ENCODE measurements at regions not wholly inside any gene's neighbourhood (a gene's known extent, or its start where the extent isn't known, plus 50 kb on each side); places are given as distances from the start of the nearest gene placed in this dataset.

GRCh38 chr6:120711255-120711654, 623.0 kb downstream of the TBC1D32 start:
- TF ChIP-seq MAZ (IDR thresholded peaks at IDR 0.05; ENCODE audit: borderline replicate concordance, low read depth, low read length) (no peak), MAFK (IDR thresholded peaks at IDR 0.05; ENCODE audit: low read depth, low read length) (no peak), RCOR1 (IDR thresholded peaks at IDR 0.05; ENCODE audit: insufficient replicate concordance, low read length) (no peak)

Data from IMR-90 (cell line).